Loucy (cell line): ENCODE measurements at regions not wholly inside any gene's neighbourhood (a gene's known extent, or its start where the extent isn't known, plus 50 kb on each side); places are given as distances from the start of the nearest gene placed in this dataset.

ENCODE experiments used
- H2AFZ ChIP-seq: fragments of 200-600 bp; sonication (generic); 2 replicates; pipeline ENCODE4 v1.6.0; 2016; ENCODE audit warnings: antibody characterized with exemption, mild to moderate bottlenecking, low read length, moderate library complexity
- H3F3A ChIP-seq: fragments of 200-600 bp; 2 replicates; pipeline ENCODE4 v1.6.0; 2016; ENCODE audit warnings: antibody characterized with exemption, low read depth, mild to moderate bottlenecking
- H3K27me3 ChIP-seq: fragments of 200-600 bp; sonication (generic); 2 replicates; pipeline ENCODE4 v1.6.1; 2014; ENCODE audit warnings: low read length, mild to moderate bottlenecking; ENCODE audit not compliant: insufficient read depth, poor library complexity, severe bottlenecking
- H3K36me3 ChIP-seq: fragments of 200-600 bp; sonication (generic); 2 replicates; pipeline ENCODE4 v1.6.1; 2016; ENCODE audit warnings: low read length; ENCODE audit not compliant: insufficient read depth
- H3K4me1 ChIP-seq: fragments of 200-600 bp; sonication (generic); 2 replicates; pipeline ENCODE4 v1.5.1; 2014; ENCODE audit warnings: low read length, mild to moderate bottlenecking; ENCODE audit not compliant: insufficient read depth, poor library complexity, severe bottlenecking
- H3K4me2 ChIP-seq: fragments of 200-600 bp; sonication (generic); 2 replicates; pipeline ENCODE4 v1.6.0; 2014; ENCODE audit warnings: antibody characterized with exemption, low read length, low read depth, mild to moderate bottlenecking; ENCODE audit not compliant: poor library complexity, severe bottlenecking
- H3K4me3 ChIP-seq: fragments of 200-600 bp; sonication (generic); 2 replicates; pipeline ENCODE4 v1.5.1; 2014; ENCODE audit warnings: low read length, mild to moderate bottlenecking, mixed read lengths; ENCODE audit not compliant: poor library complexity, severe bottlenecking
- H3K79me2 ChIP-seq: fragments of 200-600 bp; sonication (generic); 2 replicates; pipeline ENCODE4 v1.6.1; 2014; ENCODE audit warnings: low read length; ENCODE audit not compliant: insufficient read depth
- H3K9ac ChIP-seq: fragments of 200-600 bp; sonication (generic); 2 replicates; pipeline ENCODE4 v1.6.0; 2014; ENCODE audit warnings: mild to moderate bottlenecking, low read depth, low read length, moderate library complexity; ENCODE audit not compliant: poor library complexity, severe bottlenecking
- H3K9me2 ChIP-seq: fragments of 200-600 bp; sonication (generic); replicated peaks from 2 replicates; pipeline ENCODE4 v1.6.1; 2016; ENCODE audit warnings: low read depth, low read length, mixed read lengths
- H3K9me3 ChIP-seq: fragments of 200-600 bp; sonication (generic); 2 replicates; pipeline ENCODE4 v1.6.1; 2014; ENCODE audit warnings: mild to moderate bottlenecking, antibody characterized with exemption, low read length, low read depth; ENCODE audit not compliant: insufficient read depth
- H4K20me1 ChIP-seq: fragments of 200-600 bp; sonication (generic); 2 replicates; pipeline ENCODE4 v1.6.0; 2014; ENCODE audit warnings: antibody characterized with exemption, low read length, mild to moderate bottlenecking; ENCODE audit not compliant: insufficient read depth, poor library complexity, severe bottlenecking
- CTCF ChIP-seq: fragments of 200-600 bp; sonication (generic); conservative IDR thresholded peaks from 2 replicates; pipeline ENCODE4 v1.5.1; 2014; ENCODE audit warnings: mild to moderate bottlenecking, antibody characterized with exemption, low read length
- EZH2phosphoT487 ChIP-seq: fragments of 200-600 bp; IDR thresholded peaks from 2 replicates; pipeline ENCODE4 v1.6.1; 2018; ENCODE audit warnings: antibody characterized with exemption, mild to moderate bottlenecking, moderate library complexity, borderline replicate concordance

GRCh38 chr6:99099243-99099642, 151.5 kb upstream of the FBXL4 start:
- Histone ChIP-seq H3K9me3 (no peaks in the 10 kb centered on the region), H2AFZ (no peak overlapping the region), H3K79me2 (no peaks in the 10 kb centered on the region), H3K27me3 (no peaks in the 10 kb centered on the region), H3K36me3 (no peaks in the 10 kb centered on the region), H3K9me2 (no peaks in the 10 kb centered on the region), H4K20me1 (no peaks in the 10 kb centered on the region), H3F3A (no peaks in the 10 kb centered on the region), H3K4me3 (no peak overlapping the region), H3K4me2 (no peak overlapping the region), H3K9ac (no peak overlapping the region), H3K4me1 (no peaks in the 10 kb centered on the region)
- TF ChIP-seq CTCF (no peak), EZH2phosphoT487 (no peak)

DNA sequence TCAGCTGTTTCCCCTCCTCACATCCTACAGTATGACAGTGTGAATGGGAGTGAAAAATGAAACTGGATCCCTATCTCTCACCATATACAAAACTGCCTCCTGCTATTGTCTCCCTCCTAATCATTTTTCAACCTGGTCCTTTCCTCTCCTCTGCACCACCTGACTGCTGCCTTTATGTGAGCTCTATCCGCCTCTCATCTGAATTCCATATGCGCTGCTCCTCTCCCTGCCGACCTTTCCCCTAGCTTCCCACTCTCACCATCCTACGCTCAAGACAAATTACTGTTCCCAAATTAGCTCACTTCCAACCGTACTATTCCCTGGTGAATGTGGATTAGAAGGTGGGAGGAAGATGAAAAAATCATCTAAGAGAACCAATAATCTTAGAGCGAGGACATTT, 148.4 kb upstream of the FBXL4 start:
- H3K4me2 ChIP-seq, result no peak overlapping the region
- no peak for TF ChIP-seq EZH2phosphoT487
- TF ChIP-seq CTCF, result no peak
- H3K27me3 ChIP-seq, result no peaks in the 10 kb centered on the region
- H3K9me2 ChIP-seq, result no peaks in the 10 kb centered on the region
- no peaks in the 10 kb centered on the region for H3K4me1 ChIP-seq
- no peak overlapping the region for H3K4me3 ChIP-seq
- no peaks in the 10 kb centered on the region for H3K36me3 ChIP-seq
- no peaks in the 10 kb centered on the region for H3K9me3 ChIP-seq
- H2AFZ ChIP-seq, result no peak overlapping the region
- H3K9ac ChIP-seq, result no peak overlapping the region
- no peaks in the 10 kb centered on the region for H3K79me2 ChIP-seq
- no peaks in the 10 kb centered on the region for H4K20me1 ChIP-seq
- no peaks in the 10 kb centered on the region for H3F3A ChIP-seq

GRCh38 chr6:99093456-99094190, 145.9 kb upstream of the FBXL4 start:
- H3K9me2 ChIP-seq, result no peaks in the 10 kb centered on the region
- no peak overlapping the region for H3K4me3 ChIP-seq
- TF ChIP-seq CTCF, result no peak
- TF ChIP-seq EZH2phosphoT487, result no peak
- no peak overlapping the region for H2AFZ ChIP-seq
- H3K9me3 ChIP-seq, result no peaks in the 10 kb centered on the region
- no peaks in the 10 kb centered on the region for H3K27me3 ChIP-seq
- no peaks in the 10 kb centered on the region for H3K4me1 ChIP-seq
- H3K36me3 ChIP-seq, result no peaks in the 10 kb centered on the region
- no peaks in the 10 kb centered on the region for H3F3A ChIP-seq
- no peak overlapping the region for H3K9ac ChIP-seq
- no peaks in the 10 kb centered on the region for H3K79me2 ChIP-seq
- no peak overlapping the region for H3K4me2 ChIP-seq
- H4K20me1 ChIP-seq, result no peaks in the 10 kb centered on the region
